Transverse colon (tissue), 3 donors: ENCODE measurements at regions not wholly inside any gene's neighbourhood (a gene's known extent, or its start where the extent isn't known, plus 50 kb on each side); places are given as distances from the start of the nearest gene placed in this dataset.

Experiments used
- CTCF ChIP-seq, 5 experiments: fragments of 200-600 bp in 3 of 5; fragments of 450-650 bp in 2 of 5; sonication (generic) in 3 of 5; IDR thresholded peaks; 1 replicate in 2 of 5; 2 replicates in 3 of 5; pipeline ENCODE4 v1.5.1; 2016 to 2017; ENCODE audit warnings: antibody characterized with exemption in 5 of 5, inconsistent platforms in 3 of 5, mild to moderate bottlenecking in 2 of 5, moderate library complexity in 1 of 5
- EP300 ChIP-seq: sonication (generic); formaldehyde crosslinking; IDR thresholded peaks from one replicate; pipeline ENCODE4 v1.6.1; 2017; ENCODE audit warnings: antibody characterized with exemption, low read depth
- POLR2A ChIP-seq: fragments of 450-650 bp; IDR thresholded peaks from one replicate; pipeline ENCODE4 v1.6.1; 2016; ENCODE audit warnings: antibody characterized with exemption, mild to moderate bottlenecking, moderate library complexity

DNA sequence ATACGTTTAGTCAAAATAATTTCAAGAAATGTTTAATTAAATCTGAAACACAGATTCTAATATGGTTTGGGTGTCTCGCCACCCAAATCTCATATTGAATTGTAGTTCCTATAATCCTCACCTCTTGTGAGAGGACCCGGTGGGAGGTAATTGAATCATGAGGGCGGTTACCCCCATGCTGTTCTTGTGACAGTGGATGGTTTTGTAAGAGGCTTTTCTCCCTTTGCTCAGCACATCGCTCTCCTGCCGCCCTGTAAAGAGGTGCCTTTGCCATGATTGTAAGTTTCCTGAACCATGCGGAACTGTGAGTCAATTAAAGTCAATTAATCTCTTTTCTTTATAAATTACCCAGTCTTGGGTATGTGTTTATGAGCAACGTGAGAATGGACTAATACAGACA lies 1045.1 kb upstream of the POU3F3 start:
- TF ChIP-seq CTCF (IDR thresholded peaks at IDR 0.05) (no peak), POLR2A (no peak), EP300 (no peak)
